K562 (cell line): ENCODE measurements at regions not wholly inside any gene's neighbourhood (a gene's known extent, or its start where the extent isn't known, plus 50 kb on each side); places are given as distances from the start of the nearest gene placed in this dataset.

Experiments used
- ATAC-seq: fragments of 200-7000 bp; cut with Tn5 transposase; 3 replicates; pipeline ENCODE4 v1.9.1; 2020; ENCODE audit warnings: moderate library complexity
- BruUV-seq: library from RNA; stranded (reverse); fragments of 400-500 nt; replicated peaks from 2 replicates; lab custom pipeline; 2021; lab: Mats Ljungman, UMichigan
- CTCF ChIA-PET: fragments of 300-600 bp; formaldehyde crosslinking; extraction: SDS; loops from one replicate; lab custom pipeline; 2021; ENCODE audit warnings: low intra/inter-chr PET ratio; lab: Yijun Ruan, JAX
- POLR2A ChIA-PET: fragments of 300-600, 350-650 bp; sonication (Branson Sonifier 250); formaldehyde crosslinking; extraction: SDS; loops from one replicate; lab custom pipeline; 2021; ENCODE audit warnings: antibody characterized with exemption, inconsistent platforms; lab: Yijun Ruan, JAX
- DNase-seq, 4 experiments: peaks; one replicate each; pipeline versions ENCODE4 v3.0.0 to v3.0.0-alpha.2; 2011 to 2018; ENCODE audit warnings: low spot score in 3 of 4, mixed read lengths in 3 of 4; ENCODE audit errors: extremely low read depth in 1 of 4
- FAIRE-seq: peaks from 2 replicates; lab custom pipeline; 2011; peaks lifted over from hg19 to GRCh38; lab: Jason Lieb, UNC
- H2AFZ ChIP-seq: 2 replicates; pipeline ENCODE4 v1.6.0; 2011; ENCODE audit warnings: low read depth, low read length, control low read depth, inconsistent platforms
- H3K27ac ChIP-seq: fragments of 200-600 bp; 3 replicates; pipeline ENCODE4 v1.8.0; 2011; ENCODE audit warnings: low read depth, mild to moderate bottlenecking, control low read depth, inconsistent platforms, low read length, moderate library complexity, mixed read lengths; ENCODE audit errors: extremely low read depth
- H3K27me3 ChIP-seq, 2 experiments: fragments of 300-600 bp in 1 of 2; 2 replicates in 1 of 2; 3 replicates in 1 of 2; pipeline versions ENCODE4 v1.6.0 to v1.8.0; 2011; ENCODE audit warnings: inconsistent platforms in 2 of 2, low read length in 2 of 2, mild to moderate bottlenecking in 1 of 2, mixed read lengths in 1 of 2, moderate library complexity in 1 of 2; ENCODE audit not compliant: control insufficient read depth in 2 of 2, insufficient read depth in 2 of 2
- H3K36me3 ChIP-seq: fragments of 300-600 bp; 3 replicates; pipeline ENCODE4 v1.8.0; 2011; ENCODE audit warnings: mild to moderate bottlenecking, low read length, inconsistent platforms; ENCODE audit not compliant: control insufficient read depth, insufficient read depth
- H3K4me1 ChIP-seq, 2 experiments: fragments of 200-600 bp in 1 of 2; replicated peaks in 1 of 2; 2 replicates in 1 of 2; 3 replicates in 1 of 2; pipeline versions ENCODE4 v1.5.1 to v1.8.0; 2011; ENCODE audit warnings: inconsistent platforms in 2 of 2, low read length in 2 of 2, mild to moderate bottlenecking in 1 of 2, mixed read lengths in 1 of 2, moderate library complexity in 1 of 2; ENCODE audit not compliant: control insufficient read depth in 2 of 2, insufficient read depth in 2 of 2
- H3K4me2 ChIP-seq: 2 replicates; pipeline ENCODE4 v1.6.1; 2011; ENCODE audit warnings: low read length, control low read depth, inconsistent platforms, mixed read lengths; ENCODE audit not compliant: insufficient read depth
- H3K4me3 ChIP-seq: fragments of 200-600 bp; sonication (generic), shearing (Covaris generic); 2 replicates; pipeline ENCODE4 v1.5.1; 2016; ENCODE audit warnings: control low read depth, inconsistent platforms
- H3K79me2 ChIP-seq: fragments of 200-600 bp; 3 replicates; pipeline ENCODE4 v1.8.0; 2011; ENCODE audit warnings: low read length, inconsistent platforms; ENCODE audit not compliant: control insufficient read depth, insufficient read depth
- H3K9ac ChIP-seq, 2 experiments: 2 replicates each; pipeline versions ENCODE4 v1.6.0 to v1.6.1; 2011; ENCODE audit warnings: low read depth in 2 of 2, low read length in 2 of 2, control low read depth in 1 of 2, inconsistent platforms in 1 of 2, mild to moderate bottlenecking in 1 of 2, mixed read lengths in 1 of 2; ENCODE audit not compliant: insufficient read depth in 1 of 2
- H3K9me1 ChIP-seq: one replicate; pipeline ENCODE4 v1.6.0; 2011; ENCODE audit warnings: inconsistent platforms, mild to moderate bottlenecking, low read length, moderate library complexity; ENCODE audit not compliant: control insufficient read depth, insufficient read depth
- H3K9me3 ChIP-seq: replicated peaks from 2 replicates; pipeline ENCODE4 v1.5.1; 2011; ENCODE audit warnings: low read depth, low read length, inconsistent platforms; ENCODE audit not compliant: control insufficient read depth, insufficient read depth
- H4K20me1 ChIP-seq: replicated peaks from 2 replicates; pipeline ENCODE4 v1.6.1; 2011; ENCODE audit warnings: low read length, inconsistent platforms, mixed read lengths; ENCODE audit not compliant: control insufficient read depth, insufficient read depth
- CBX3 ChIP-seq, 2 experiments: IDR thresholded peaks; 1 replicate in 1 of 2; 2 replicates in 1 of 2; pipeline ENCODE4 v1.6.1; 2012; ENCODE audit warnings: inconsistent platforms in 2 of 2, low read length in 2 of 2, borderline replicate concordance in 1 of 2, control low read depth in 1 of 2
- GATA2 ChIP-seq: sonication (generic); formaldehyde crosslinking; IDR thresholded peaks from 2 replicates; pipeline ENCODE4 v1.4.0; 2020; ENCODE audit warnings: mild to moderate bottlenecking, missing genetic modification reagents
- NFE2 ChIP-seq: IDR thresholded peaks from 2 replicates; pipeline ENCODE4 v1.6.1; 2014; ENCODE audit warnings: antibody characterized with exemption, low read depth
- SPI1 ChIP-seq: IDR thresholded peaks from 2 replicates; pipeline ENCODE4 v1.6.1; 2011; ENCODE audit warnings: low read depth, low read length, control low read depth, borderline replicate concordance
- TAF9B ChIP-seq: fragments of 450-650 bp; IDR thresholded peaks from 2 replicates; pipeline ENCODE4 v1.6.1; 2018; ENCODE audit warnings: mild to moderate bottlenecking; ENCODE audit not compliant: partially characterized antibody
- TFAM ChIP-seq: fragments of 250-450 bp; sonication (Bioruptor Pico); conservative IDR thresholded peaks from 2 replicates; pipeline ENCODE4 v1.5.0; 2021; ENCODE audit warnings: mild to moderate bottlenecking, moderate library complexity
- ZNF780A ChIP-seq: fragments of 250-450 bp; sonication (Bioruptor Pico); IDR thresholded peaks from 2 replicates; pipeline ENCODE4 v1.5.0; 2021; ENCODE audit warnings: mild to moderate bottlenecking
- in situ Hi-C: fragments of 300-500 bp; cut with MboI; formaldehyde crosslinking; loops from 4 replicates; pipeline ENCODE4 v1.15.0; 2018; ENCODE audit warnings: inconsistent platforms, mixed read lengths
- intact Hi-C: fragments of 100-400 bp; cut with micrococcal nuclease; formaldehyde crosslinking; loops from 2 replicates; pipeline ENCODE4 v1.14.2; 2022
- TF ChIP-seq, protein P1 (sequence below): fragments of 250-450 bp; sonication (Bioruptor Pico); IDR thresholded peaks from 2 replicates; pipeline ENCODE4 v1.5.0; 2020; ENCODE audit warnings: mild to moderate bottlenecking, borderline replicate concordance
- TF ChIP-seq, protein P2 (sequence below), 2 experiments: fragments of 250-450 bp in 1 of 2; fragments of 450-650 bp in 1 of 2; sonication (Bioruptor Pico) in 1 of 2; IDR thresholded peaks; 2 replicates each; pipeline versions ENCODE4 v1.6.1 to v1.8.0; 2016 to 2021; ENCODE audit warnings: mild to moderate bottlenecking in 2 of 2, moderate library complexity in 2 of 2, missing compliant biosample characterization in 1 of 2, missing genetic modification characterization in 1 of 2

DNA sequence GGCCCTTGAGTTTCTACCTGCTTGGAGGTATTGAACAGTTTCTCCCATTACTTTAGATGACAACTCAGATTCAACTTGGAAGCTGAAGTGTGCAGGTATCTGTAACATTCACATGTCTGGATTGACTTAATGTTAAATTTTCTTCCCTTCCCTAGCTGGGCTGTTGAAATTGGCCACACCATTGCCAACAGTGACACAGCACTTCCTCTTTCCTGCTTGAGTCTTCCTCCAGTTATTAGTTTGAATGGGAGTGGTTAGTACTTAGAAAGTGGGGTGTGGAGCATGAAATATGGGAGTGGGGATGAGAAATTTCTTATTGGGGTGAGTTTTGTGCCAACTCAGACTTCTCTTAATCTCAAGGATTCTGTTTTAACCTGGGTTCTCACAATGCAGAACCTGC lies 454.9 kb downstream of the KCNJ2 start:
- ChIA-PET CTCF (no interaction called here), POLR2A (no interaction called here)
- in situ Hi-C loops (no loop called here), intact Hi-C loops (no loop called here)
- Histone ChIP-seq H3K27ac (no peak overlapping the region), H3K36me3 (no peaks in the 10 kb centered on the region), H2AFZ (no peak overlapping the region), H3K9me1 (no peaks in the 10 kb centered on the region), H3K27me3 (no peaks in the 10 kb centered on the region), H3K9ac (no peak overlapping the region), H3K4me1 (no peaks in the 10 kb centered on the region), H3K79me2 (no peaks in the 10 kb centered on the region), H3K4me2 (no peak overlapping the region), H3K9me3 (no peaks in the 10 kb centered on the region), H3K4me3 (no peak overlapping the region), H4K20me1 (no peaks in the 10 kb centered on the region)
- TF ChIP-seq, protein P1, sequence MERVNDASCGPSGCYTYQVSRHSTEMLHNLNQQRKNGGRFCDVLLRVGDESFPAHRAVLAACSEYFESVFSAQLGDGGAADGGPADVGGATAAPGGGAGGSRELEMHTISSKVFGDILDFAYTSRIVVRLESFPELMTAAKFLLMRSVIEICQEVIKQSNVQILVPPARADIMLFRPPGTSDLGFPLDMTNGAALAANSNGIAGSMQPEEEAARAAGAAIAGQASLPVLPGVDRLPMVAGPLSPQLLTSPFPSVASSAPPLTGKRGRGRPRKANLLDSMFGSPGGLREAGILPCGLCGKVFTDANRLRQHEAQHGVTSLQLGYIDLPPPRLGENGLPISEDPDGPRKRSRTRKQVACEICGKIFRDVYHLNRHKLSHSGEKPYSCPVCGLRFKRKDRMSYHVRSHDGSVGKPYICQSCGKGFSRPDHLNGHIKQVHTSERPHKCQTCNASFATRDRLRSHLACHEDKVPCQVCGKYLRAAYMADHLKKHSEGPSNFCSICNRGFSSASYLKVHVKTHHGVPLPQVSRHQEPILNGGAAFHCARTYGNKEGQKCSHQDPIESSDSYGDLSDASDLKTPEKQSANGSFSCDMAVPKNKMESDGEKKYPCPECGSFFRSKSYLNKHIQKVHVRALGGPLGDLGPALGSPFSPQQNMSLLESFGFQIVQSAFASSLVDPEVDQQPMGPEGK (CRISPR knock-in tag): no peak
- TF ChIP-seq TAF9B: no peak
- no peak for TF ChIP-seq CBX3 (IDR thresholded peaks at IDR 0.05; ENCODE audit: borderline replicate concordance in 1 of 2, low read length in 2 of 2)
- peak; percentile 70 for TF ChIP-seq SPI1
- no peak for TF ChIP-seq ZNF780A (CRISPR knock-in tag)
- TF ChIP-seq GATA2: no peak
- 0 out of 2 replicates have a peak, but pooled peaks have one; percentile 22 for TF ChIP-seq NFE2
- TF ChIP-seq TFAM (CRISPR knock-in tag): no peak
- TF ChIP-seq, protein P2, sequence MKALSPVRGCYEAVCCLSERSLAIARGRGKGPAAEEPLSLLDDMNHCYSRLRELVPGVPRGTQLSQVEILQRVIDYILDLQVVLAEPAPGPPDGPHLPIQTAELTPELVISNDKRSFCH (CRISPR knock-in tag; IDR thresholded peaks at IDR 0.05): no peak
- TF ChIP-seq, protein P2 (tag; IDR thresholded peaks at IDR 0.05): no peak
- FAIRE-seq (no peak), ATAC-seq (no peak), DNase-seq (no peak)
- no TSS peak for BruUV-seq
